ENCODE measurements at regions not wholly inside any gene's neighbourhood (a gene's known extent, or its start where the extent isn't known, plus 50 kb on each side); places are given as distances from the start of the nearest gene placed in this dataset.

DNA sequence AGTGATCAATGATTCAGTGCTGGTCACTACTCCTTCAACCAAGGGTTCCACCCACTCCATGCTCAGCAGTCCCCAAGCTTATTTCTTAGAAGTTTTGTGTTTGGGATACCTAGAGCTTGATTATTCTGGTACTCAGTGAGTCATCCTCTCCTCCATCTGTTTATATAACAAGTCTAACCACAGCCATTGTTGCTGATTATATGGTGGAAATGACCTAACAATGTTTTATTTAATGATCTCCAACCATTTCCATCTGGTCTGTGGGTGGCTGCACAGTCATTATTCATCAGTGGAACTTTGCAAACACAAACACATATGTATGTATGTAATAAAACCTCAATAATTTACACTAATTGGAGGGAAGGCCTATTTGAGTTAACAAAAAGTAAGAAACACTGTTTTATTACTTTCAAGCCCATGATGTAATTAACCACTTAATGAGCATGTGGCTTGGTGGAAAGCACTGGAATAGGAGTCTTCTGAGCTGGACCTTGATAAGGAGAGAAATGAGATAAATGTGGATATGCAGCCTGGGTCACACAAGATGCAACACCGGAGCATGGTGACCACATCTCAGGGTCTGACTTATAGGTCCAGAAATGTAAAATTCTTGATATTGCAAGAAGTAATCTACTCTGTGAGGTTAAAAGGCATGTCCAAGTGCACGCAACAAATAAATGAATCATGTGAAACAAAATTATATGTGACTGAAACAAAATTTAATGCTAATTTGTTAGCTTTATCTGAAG is 99.0 kb upstream of the WLS start:
- peak in 2 of 3 experiments; percentile 16 to 61 for DNase-seq

DNA sequence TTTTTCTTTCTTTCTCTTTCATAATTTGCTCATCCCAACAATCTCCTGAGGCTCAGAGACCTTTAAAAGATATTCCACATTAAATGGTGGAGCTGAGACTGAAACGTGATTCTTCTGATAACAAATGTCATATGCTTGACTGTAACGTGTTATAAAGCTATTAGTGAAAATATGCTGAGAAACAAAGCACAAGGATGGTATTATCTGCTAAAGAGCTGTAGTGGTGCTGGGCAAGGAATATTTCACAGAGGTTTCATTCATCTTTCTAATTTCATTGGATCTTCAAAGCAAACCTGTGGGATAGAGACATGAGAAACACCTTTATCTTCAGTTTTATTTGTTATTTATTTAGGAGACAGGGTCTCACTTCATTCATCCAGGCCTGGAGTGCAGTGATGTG is 98.1 kb upstream of the WLS start:
- DNase-seq: no peak

DNA sequence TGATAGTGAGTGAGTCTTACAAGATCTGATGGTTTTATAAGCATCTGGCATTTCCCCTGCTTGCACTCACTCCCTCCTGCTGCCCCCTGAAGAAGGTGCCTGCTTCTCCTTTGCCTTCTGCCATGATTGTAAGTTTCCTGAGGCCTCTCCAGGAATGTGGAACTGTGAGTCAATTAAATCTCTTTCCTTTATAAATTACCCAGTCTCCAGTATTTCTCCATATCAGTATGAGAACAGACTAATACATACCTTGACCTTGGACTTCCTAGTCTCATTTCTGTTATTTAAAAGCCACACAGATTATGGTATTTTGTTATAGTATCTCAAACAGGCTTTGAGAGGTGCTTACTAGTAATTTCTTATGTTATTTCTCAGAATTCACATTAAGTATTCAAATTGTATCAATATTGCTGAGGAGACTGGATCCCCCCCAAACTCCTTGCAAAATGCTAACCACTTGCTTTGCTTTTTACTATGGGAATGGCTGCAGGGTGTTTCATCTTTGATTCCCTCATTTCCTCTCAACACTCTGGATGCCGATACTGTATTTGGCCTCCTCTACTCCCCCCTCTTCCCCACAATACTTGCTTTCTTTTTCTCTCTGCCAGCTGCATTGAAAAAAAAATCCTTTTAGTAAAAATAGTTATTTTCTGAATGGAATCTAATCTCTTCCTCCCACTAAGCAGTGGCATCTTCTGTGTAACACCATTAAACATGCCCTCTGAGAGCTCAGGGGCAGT is 96.9 kb upstream of the WLS start:
- DNase-seq: no peak

DNA sequence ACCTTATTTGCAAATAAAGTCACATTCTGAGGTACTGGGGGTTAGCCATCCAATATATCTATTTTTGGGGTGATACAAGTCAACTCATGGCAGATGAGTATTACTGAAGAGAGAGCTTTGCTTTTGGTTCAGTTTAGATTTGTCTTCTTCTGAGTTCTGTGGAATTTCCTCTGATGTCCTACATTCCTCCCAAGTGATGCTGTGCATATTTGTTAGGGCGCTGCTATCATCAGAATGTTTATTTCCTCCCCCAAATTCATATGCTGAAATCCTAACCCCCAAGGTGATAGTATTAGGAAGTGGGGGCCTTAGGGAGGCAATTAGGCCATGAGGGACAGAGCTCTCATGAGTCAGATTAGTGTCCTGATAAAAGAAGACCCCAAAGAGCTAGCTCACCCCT is 96.2 kb upstream of the WLS start:
- no peak for DNase-seq

DNA sequence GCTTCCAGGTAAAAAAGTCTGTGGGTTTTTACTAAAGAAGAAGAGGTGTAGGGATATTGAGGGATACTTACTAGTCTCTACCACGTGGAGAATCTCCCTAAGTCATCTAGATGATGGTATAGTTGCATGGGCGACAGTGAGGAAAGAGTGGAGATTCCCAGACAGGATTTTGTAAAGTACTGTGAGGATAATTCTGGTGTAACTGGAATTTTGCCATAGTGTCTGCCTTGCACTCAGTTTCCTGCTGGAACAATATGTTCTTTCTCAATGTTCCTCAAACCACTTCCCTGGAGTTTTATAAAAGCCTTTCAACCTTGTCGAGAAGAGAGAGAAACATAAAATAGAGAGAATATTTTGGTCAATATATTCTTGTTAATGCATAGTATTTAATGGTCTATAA is 95.1 kb upstream of the WLS start:
- DNase-seq: no peak

DNA sequence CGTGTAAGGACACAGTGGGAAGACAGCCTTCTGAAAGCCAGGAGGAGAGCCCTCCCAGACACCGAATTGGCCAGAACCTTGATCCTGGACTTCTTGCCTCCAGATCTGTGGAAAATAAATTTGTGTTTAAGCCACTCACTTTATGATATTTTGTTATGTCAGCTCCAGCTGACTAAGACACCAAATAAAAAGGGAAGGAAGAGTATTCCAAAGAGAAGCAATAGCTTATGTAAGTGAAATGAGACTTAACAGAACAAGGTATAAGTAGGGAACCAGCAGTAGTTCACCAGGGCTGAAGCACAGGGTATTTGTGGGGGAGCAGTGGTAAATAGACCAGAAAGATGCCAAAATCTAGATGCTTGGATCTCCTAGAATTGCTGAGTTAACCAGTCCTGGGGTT is 94.2 kb upstream of the WLS start:
- DNase-seq: no peak

DNA sequence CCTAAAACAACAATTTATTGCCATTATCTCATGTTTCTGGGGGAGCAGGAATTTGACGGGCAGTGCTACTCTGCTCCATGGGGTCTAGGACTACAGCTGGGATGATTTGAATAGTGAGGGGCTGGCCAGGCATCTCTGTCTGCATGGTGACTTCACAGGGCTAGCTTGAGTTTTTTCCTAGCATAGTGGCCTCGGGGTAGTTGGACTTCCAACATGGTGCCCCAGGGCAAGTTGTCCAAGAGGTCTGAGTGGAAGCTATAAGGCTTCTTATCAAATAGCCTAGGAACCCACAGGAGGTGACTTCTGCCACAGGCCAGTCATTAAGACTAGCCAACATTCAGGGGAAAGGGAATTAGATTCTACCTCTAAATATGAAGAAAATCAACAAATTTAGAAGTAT is 92.0 kb upstream of the WLS start:
- no peak for DNase-seq

DNA sequence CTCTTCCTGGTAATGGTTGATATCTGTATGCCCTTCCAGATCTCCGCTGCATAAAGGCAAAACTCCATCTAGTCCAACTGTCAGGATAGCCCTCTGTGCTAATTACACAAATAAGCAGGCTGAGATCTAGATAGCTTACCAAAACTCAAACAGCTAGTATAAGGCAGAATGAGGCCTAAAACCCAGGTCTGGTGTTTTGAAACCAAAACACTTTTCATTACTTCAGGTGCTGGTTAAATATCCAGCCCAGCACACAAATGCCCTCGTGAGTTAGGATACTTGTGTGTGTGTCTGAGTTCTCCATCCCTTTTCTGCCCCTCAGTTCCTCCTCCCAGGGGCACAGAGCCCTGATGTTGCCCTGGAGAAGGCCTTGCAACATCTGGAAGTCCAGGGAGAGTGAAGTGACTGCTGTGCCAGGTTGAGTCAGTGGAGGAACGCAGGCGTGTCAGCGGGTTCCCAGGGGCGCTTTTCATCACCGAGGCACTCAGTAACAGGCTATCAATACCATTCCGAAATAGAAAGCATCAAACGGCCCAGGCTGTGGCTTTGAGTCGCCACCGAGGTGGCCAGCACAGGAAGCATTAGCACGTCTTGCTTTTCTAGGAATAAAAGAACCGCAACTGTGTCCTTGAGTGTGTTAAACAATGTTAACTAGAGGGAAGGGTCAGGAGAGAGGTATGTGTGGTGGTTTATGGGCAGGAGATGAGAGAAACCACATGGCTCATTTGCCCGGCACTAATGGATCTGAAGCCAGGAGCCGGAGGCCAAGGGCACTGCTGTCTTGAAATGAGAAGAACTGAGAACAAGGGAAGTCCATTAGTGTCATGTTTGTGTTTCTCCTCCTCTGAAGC is 90.7 kb upstream of the WLS start:
- DNase-seq: peak in 1 of 3 experiments; percentile 47

DNA sequence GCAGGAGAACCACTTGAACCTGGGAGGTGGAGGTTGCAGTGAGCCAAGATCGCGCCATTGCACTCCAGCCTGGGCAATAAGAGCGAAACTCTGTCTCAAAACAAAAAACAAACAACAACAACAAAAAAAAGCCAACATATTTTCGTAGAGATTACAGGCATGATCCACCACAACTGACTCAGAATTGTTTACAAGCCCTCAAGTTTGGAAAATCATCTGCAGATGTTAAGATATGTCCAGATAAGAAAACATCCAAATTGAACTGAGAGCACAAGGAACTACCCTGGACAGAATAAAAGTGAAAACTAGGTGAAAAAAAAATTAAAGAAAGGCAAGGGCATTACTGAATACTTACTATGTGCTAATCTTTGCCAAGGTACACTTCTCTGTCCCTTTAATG is 89.8 kb upstream of the WLS start:
- no peak for DNase-seq

DNA sequence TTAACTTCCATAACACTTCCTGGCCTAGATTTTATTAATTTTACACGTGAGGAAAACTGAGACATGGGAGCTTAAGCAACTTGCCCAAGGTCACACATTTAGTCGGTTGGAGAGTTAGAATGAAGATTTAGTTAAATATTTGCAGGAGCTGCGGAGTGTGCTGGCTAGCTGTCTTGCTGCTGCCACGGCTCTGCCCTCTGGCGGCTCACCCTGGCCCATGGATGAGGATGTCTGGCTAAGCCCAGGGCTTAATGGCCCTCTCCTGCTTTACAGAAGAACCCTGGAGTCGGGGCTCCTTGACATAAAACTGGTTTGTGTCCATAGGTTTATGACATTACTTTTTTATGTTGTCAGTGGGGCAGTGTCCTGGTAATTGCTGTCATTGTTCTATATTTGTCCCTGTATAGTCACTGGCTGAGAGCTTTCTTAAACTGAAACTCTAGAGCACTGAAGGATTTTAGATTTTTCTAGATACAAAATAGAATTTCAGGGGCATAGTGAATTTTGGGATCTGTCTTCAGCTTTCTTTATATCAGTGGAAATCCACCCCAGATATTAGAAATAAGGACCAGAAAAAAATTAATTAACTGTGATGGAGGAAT is 88.9 kb upstream of the WLS start:
- DNase-seq: peak in 2 of 3 experiments; percentile 59 to 78

DNA sequence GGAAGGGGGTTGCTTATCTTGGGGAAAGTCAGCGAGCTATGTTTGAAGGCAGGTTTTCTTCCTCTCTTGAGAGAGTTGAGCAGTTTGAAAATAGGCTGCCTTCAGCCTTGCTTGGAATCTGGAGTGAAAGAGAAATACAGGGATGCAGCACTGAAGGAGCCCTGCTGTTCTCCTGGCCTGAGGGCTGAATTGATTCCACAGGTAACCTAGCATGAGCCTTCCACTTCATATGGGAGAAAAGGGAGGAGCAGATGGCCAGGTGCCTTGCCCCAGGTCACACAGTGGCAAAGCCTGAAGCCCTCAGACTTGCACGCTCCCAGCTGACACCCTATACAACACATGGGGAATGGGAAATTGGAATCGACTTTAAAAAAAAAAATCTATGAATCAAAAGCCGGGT is 88.0 kb upstream of the WLS start:
- DNase-seq: peak in 2 of 3 experiments; percentile 61 to 88

DNA sequence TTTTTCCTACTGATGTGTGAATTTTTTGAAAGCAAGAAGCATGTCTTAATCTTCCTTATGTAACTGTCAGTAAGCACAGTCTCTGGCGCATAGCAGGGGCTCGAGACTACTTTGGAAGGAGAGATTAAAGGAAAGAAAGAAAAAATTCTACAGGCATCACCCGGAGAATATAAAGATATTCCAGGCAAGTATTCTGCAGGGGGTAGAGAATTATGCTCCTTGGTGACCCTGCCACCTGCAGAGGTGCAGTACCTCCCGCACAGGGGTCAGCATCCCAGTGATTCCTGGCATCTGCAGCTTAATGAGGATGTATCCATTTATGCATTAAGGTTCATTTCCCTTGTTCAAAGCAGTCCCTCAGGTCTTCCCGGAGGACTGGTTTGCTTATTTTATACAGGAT is 87.6 kb upstream of the WLS start:
- DNase-seq: peak in 1 of 3 experiments; percentile 76

DNA sequence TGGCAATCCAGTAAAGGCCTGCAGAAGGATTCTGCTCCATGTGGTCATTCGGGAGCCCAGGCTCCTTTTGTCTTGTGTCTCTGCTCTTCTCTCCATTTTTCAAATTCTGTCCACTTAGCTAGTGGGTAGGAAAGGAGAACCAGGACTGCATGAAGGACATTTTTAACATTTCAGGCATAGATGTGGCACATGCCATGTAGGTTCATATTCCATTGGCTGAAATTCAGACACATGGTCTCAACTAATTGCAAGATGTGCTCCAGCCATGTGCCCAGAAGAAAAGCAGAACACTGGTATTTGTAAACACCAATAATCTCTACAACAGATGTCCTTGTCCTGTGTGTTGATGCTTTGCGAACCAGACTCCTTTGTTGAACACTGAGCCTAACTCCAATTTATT is 85.2 kb upstream of the WLS start:
- DNase-seq: no peak

DNA sequence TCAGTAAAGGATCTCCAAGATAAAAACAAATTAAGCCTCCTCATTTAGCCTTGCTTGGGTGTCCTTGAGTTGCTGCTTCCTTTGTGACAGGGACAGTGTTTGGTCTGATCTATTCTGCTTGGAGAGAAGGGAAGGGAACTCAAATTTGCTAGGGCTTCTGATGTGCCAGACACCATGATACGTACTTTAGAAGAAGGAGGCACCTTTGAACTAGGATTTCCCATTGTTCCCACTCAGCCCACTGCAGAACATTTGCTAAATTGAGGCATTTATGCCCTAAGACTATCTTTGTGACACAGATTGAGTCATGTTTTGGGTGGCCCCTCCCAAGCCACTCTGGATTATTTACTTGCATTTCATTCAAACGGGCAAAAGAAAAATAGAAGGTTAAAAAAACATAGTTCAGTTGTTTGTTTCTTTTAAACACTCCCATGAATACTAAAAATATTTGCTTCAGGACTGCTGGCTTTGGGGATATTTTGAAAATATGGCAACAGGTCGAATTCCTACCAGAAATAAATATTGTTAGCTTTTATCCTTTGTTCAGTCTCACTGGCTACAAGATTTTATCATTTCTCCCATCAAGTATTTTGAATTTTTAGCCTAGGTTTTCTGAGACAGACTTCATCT is 81.9 kb upstream of the WLS start:
- peak in 2 of 3 experiments; percentile 81 to 97 for DNase-seq

DNA sequence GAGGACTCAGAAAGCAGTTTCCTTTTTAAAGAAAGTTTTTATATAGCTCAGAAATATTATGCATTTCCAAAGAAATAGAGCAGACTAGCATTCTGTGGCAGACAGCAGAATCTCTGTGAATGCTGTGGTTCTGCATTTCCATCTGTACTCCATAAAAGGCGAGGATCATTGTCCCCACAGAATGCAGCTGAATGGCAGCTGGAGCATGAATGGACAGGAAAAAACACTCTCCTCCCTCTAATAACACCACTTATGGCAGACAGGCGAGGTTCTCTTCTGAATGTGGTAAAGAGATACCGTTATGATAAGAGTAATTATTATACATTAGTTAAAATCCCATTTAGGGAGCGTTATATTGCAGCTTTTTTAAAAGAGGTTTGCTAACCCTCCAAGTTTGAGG is 81.4 kb upstream of the WLS start:
- peak; percentile 81 to 97 (median 85) for DNase-seq

DNA sequence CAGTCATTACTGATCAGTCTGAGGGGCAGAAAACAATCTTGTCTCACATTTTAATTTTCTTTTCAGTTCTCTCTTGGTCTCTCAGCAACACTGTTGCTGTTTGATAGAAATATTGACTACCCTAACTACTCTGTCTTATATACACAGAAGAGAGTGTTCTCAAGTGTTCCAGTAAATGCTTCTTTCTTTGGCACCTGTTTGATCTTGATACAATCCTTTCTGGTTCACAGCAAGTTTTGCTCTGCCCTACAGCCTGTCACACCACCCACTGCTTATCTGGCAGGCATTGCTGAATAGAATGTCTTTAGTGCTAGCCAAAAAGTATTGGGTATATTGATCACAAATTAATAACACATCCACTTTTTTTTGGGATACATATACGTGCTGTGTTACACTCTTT is 75.7 kb upstream of the WLS start:
- DNase-seq: peak in 2 of 3 experiments; percentile 35 to 58

DNA sequence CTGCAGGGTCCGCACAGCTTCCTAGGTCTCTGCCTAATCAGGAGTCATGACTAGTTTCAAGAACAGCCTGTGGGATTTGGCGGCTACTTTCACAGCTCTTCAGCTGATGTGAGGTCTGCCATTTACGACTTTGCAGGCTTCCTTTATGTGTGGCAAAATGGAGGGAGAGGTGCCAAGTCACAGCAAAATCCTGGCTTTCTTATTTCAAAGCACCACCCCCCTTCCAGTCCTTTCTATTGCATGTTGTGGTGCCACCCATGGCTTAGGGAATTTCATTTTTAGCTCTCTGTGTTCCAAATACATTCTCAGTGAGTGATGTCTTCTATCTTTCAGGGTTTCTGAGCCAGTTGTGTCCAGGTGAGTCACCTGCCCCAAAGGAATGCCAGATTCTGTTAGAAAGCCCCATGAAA is 75.1 kb upstream of the WLS start:
- DNase-seq: no peak

DNA sequence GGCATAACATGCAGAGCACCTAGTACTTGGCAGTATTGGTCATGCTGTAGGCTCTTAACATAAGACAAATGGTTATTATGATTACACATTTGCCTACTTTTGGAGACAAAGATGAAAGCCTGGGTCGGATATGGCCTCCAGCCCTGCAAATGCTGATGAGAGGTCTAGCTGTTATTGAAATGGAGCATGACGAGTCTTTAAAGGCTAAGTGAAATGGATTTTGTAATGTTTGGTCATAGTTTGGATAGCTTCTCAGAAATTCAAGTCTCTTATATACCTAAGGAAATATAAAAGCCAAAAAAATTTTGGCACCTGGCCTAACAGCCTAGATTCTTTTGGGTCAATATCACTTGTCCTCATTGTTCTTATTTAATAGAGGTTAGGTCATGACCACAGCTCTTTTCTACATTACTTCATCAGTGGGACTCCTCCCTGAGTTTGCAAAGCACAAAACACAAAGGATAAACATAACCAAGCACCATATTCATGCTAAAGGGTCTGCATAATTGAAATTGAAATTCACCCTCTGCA is 69.2 kb upstream of the WLS start:
- DNase-seq: peak in 2 of 3 experiments; percentile 14 to 91

DNA sequence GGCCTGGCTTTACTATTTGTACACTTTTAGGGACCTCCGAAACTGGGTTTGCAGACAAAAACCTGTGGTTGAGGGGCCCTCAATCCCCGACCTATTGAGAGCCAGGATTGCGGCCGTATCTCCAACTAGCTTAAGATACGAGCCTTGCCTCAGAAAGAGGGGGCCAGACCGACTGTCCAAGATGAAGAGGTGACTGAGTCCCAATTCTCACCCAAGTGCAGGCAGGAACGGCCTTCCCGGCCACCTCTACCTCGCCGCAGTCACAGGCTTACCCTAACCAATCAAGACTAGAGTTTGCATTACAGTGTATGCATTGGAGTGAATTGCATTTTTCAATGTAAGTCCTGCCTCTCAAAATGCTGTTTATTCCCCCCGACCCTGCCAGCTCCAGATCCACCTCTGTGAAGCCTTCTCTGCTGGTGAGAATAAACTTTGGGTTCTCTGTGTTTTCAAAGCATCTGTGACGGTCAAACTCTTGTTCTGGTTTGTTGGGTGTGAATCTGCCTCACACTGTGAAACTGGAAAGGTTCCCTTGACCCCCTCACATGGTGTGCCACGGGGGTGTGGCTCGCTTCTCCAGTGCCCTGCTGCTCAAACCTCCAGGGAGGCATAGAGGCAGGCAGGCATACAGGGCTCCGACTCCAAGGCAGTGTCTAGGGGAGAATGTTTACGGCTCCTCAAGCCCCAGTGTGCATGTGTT is 62.2 kb upstream of the WLS start:
- no peak for DNase-seq

DNA sequence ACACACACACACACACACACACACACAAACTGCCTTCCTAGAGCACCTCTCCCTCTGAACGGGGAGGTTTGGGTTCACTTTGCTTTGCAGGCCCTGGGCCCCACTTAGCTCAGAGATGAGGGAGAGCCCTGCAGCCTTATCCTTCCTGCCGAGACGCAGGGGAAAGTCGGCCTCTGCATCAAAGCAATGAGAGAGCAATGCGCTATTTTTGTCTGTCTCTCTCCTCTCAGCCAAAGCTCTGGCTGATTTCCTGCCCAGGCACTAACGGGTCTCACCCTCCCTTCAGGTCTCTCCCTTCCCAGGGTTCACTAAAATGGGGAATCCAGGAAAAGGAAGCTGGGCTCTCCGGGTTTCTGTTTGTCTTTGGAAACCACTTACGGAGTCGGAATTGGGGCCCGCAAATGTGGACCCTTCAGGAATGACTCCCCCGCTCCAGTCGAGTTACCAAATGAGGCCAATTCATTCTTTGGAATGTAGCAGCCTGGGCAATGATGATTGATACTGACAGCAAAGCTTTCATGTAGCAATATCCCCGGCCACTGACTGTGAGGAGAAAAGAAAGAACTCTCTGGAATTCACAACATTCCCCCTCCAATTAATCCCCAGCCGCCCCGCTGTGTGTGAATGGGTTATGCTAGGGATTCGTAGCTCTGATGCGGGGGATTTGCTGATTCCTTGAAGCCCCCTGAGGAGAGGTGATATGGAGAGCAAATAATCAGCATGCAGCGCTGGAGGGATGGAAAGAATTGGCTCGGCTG is 61.5 kb upstream of the WLS start:
- DNase-seq: no peak

DNA sequence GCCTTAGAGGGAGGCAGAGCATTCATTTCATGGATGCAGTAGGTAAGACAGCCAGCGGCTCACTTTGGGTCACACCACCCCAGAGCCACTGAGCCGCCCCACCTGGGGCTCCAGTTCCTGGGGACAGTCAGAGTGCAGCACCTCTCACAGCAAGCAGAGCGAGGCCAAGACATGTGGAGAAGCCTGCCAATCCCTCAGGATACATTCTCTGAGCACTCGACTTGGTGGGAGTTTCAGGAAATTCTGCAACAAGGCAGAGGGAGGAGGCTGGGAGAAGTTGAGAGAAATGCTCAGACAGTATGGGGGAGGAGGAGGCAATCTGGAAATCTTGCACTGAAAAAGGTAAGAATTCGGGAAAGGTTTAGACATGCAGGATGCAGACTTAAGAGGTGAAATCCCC is 60.8 kb upstream of the WLS start:
- no peak for DNase-seq

All from NCI-H1417 (cell line).